OCI-LY1 (cell line): ENCODE measurements at regions not wholly inside any gene's neighbourhood (a gene's known extent, or its start where the extent isn't known, plus 50 kb on each side); places are given as distances from the start of the nearest gene placed in this dataset.

Source experiments
- CTCF ChIP-seq: fragments of 200-600 bp; sonication (generic), shearing (Covaris generic); IDR thresholded peaks from 2 replicates; pipeline ENCODE4 v1.5.1; 2017; ENCODE audit warnings: mild to moderate bottlenecking, antibody characterized with exemption, low read length, moderate library complexity, mixed read lengths
- EZH2 ChIP-seq: fragments of 200-600 bp; sonication (generic), shearing (Covaris generic); IDR thresholded peaks from 2 replicates; pipeline ENCODE4 v1.8.0; 2017; ENCODE audit warnings: borderline replicate concordance, mixed run types, mild to moderate bottlenecking, antibody characterized with exemption, low read length, moderate library complexity, mixed read lengths

- no peak for TF ChIP-seq CTCF
- no peak for TF ChIP-seq EZH2
These were observed 97.8 kb upstream of the MAF start for GRCh38 chr16:79698341-79698753.
